Endothelial cell of umbilical vein (primary cell): ENCODE measurements at regions not wholly inside any gene's neighbourhood (a gene's known extent, or its start where the extent isn't known, plus 50 kb on each side); places are given as distances from the start of the nearest gene placed in this dataset.

Experiments
- BruUV-seq: library from RNA; stranded (reverse); fragments of 400-500 nt; replicated peaks from 2 replicates; lab custom pipeline; 2021; lab: Mats Ljungman, UMichigan
- CTCF ChIA-PET: fragments of 300-600, 350-600 bp; sonication (Branson Sonifier 250); formaldehyde crosslinking; loops from one replicate; lab custom pipeline; 2021; ENCODE audit warnings: antibody characterized with exemption, inconsistent platforms; lab: Charles Lee
- POLR2A ChIA-PET: fragments of 300-600, 350-600 bp; sonication (Branson Sonifier 250); formaldehyde crosslinking; loops from one replicate; lab custom pipeline; 2021; ENCODE audit warnings: antibody characterized with exemption, inconsistent platforms; lab: Charles Lee
- DNase-seq: peaks from one replicate; pipeline ENCODE4 v3.0.0-alpha.2; 2011; ENCODE audit warnings: low read depth, low spot score
- FAIRE-seq: peaks from 2 replicates; lab custom pipeline; 2011; peaks lifted over from hg19 to GRCh38; lab: Jason Lieb, UNC
- H2AFZ ChIP-seq: 2 replicates; pipeline ENCODE4 v1.6.0; 2012; ENCODE audit warnings: low read depth, low read length, control low read depth, inconsistent platforms
- H3K27ac ChIP-seq: 2 replicates; pipeline ENCODE4 v1.5.1; 2011; ENCODE audit warnings: low read depth, mild to moderate bottlenecking, control low read depth, low read length, moderate library complexity; ENCODE audit not compliant: insufficient read depth
- H3K27me3 ChIP-seq, 2 experiments: 2 replicates each; pipeline versions ENCODE4 v1.6.0 to v1.6.1; 2011; ENCODE audit warnings: low read length in 2 of 2, mixed read lengths in 1 of 2; ENCODE audit not compliant: control insufficient read depth in 2 of 2, insufficient read depth in 2 of 2
- H3K36me3 ChIP-seq, 2 experiments: 2 replicates in 1 of 2; 3 replicates in 1 of 2; pipeline ENCODE4 v1.5.1; 2011; ENCODE audit warnings: low read length in 2 of 2, mild to moderate bottlenecking in 1 of 2, moderate library complexity in 1 of 2; ENCODE audit not compliant: control insufficient read depth in 2 of 2, insufficient read depth in 2 of 2; ENCODE audit errors: extremely low read depth in 1 of 2
- H3K4me1 ChIP-seq: 3 replicates; pipeline ENCODE4 v1.5.1; 2011; ENCODE audit warnings: mild to moderate bottlenecking, low read length; ENCODE audit not compliant: control insufficient read depth, insufficient read depth; ENCODE audit errors: extremely low read depth
- H3K4me2 ChIP-seq: 2 replicates; pipeline ENCODE4 v1.6.1; 2011; ENCODE audit warnings: low read length, control low read depth, mixed read lengths; ENCODE audit not compliant: insufficient read depth
- H3K4me3 ChIP-seq, 3 experiments: fragments of 200-600 bp in 1 of 3; sonication (generic), shearing (Covaris generic) in 1 of 3; replicated peaks in 1 of 3; 2 replicates each; pipeline ENCODE4 v1.5.1; 2011 to 2016; ENCODE audit warnings: control low read depth in 3 of 3, low read length in 3 of 3, mild to moderate bottlenecking in 2 of 3, inconsistent platforms in 1 of 3, low read depth in 1 of 3, moderate library complexity in 1 of 3; ENCODE audit not compliant: insufficient read depth in 1 of 3
- H3K79me2 ChIP-seq: 2 replicates; pipeline ENCODE4 v1.6.0; 2012; ENCODE audit warnings: low read length, inconsistent platforms; ENCODE audit not compliant: control insufficient read depth, insufficient read depth
- H3K9ac ChIP-seq: replicated peaks from 2 replicates; pipeline ENCODE3; 2011; ENCODE audit warnings: low read length, control low read depth; ENCODE audit not compliant: insufficient read depth; ENCODE audit errors: extremely low read depth
- H3K9me1 ChIP-seq: replicated peaks from 3 replicates; pipeline ENCODE4 v1.6.0; 2011; ENCODE audit warnings: mild to moderate bottlenecking, low read length; ENCODE audit not compliant: control insufficient read depth, insufficient read depth; ENCODE audit errors: extremely low read depth
- H3K9me3 ChIP-seq: replicated peaks from 2 replicates; pipeline ENCODE4 v1.5.1; 2012; ENCODE audit warnings: low read length, inconsistent platforms; ENCODE audit not compliant: control insufficient read depth, insufficient read depth
- H4K20me1 ChIP-seq: replicated peaks from 2 replicates; pipeline ENCODE3; 2011; ENCODE audit warnings: mild to moderate bottlenecking, low read length; ENCODE audit not compliant: control insufficient read depth, insufficient read depth; ENCODE audit errors: extremely low read depth
- CTCF ChIP-seq, 2 donors: IDR thresholded peaks; 1 replicate in 1 of 2; 2 replicates in 1 of 2; pipeline ENCODE4 v1.5.1; 2011; ENCODE audit warnings: low read length in 2 of 2, mild to moderate bottlenecking in 2 of 2, moderate library complexity in 2 of 2, control low read depth in 1 of 2, inconsistent platforms in 1 of 2, low read depth in 1 of 2; ENCODE audit not compliant: insufficient read depth in 1 of 2; ENCODE audit errors: extremely low read depth in 1 of 2
- EZH2 ChIP-seq: IDR thresholded peaks from 2 replicates; pipeline ENCODE4 v1.6.1; 2012; ENCODE audit warnings: borderline replicate concordance, low read depth, mild to moderate bottlenecking, moderate library complexity, low read length, inconsistent platforms; ENCODE audit not compliant: severe bottlenecking
- FOS ChIP-seq: IDR thresholded peaks from 2 replicates; pipeline ENCODE4 v1.6.1; 2011; ENCODE audit warnings: mild to moderate bottlenecking, low read length, moderate library complexity, borderline replicate concordance; ENCODE audit not compliant: insufficient read depth
- GATA2 ChIP-seq: IDR thresholded peaks from 2 replicates; pipeline ENCODE4 v1.7.0; 2011; ENCODE audit warnings: low read depth, mild to moderate bottlenecking, moderate library complexity, mixed read lengths, low read length; ENCODE audit not compliant: insufficient read length, insufficient read depth
- JUN ChIP-seq: IDR thresholded peaks from 2 replicates; pipeline ENCODE4 v1.6.1; 2011; ENCODE audit warnings: borderline replicate concordance, low read depth; ENCODE audit not compliant: insufficient read length, insufficient read depth
- MAX ChIP-seq: IDR thresholded peaks from 2 replicates; pipeline ENCODE4 v1.6.1; 2011; ENCODE audit not compliant: insufficient read depth, insufficient read length
- MYC ChIP-seq: IDR thresholded peaks from one replicate; pipeline ENCODE4 v1.6.1; 2011; ENCODE audit warnings: mild to moderate bottlenecking, low read depth, low read length
- POLR2A ChIP-seq: IDR thresholded peaks from 2 replicates; pipeline ENCODE4 v1.6.1; 2012; ENCODE audit warnings: low read depth, mild to moderate bottlenecking, control low read depth, low read length
- POLR2AphosphoS5 ChIP-seq: IDR thresholded peaks from 2 replicates; pipeline ENCODE4 v1.6.1; 2012; ENCODE audit warnings: low read depth, mild to moderate bottlenecking, control low read depth, low read length, moderate library complexity; ENCODE audit not compliant: insufficient read depth
- dilution Hi-C: fragments of 300-500 bp; cut with MboI; formaldehyde crosslinking; loops from one replicate; pipeline ENCODE4 v1.15.0; 2019; ENCODE audit warnings: low sequenced_read_pairs; ENCODE audit not compliant: extremely low pct_ligation_motif_present
- intact Hi-C: fragments of 100-400 bp; cut with micrococcal nuclease; formaldehyde crosslinking; loops from one replicate; pipeline ENCODE4 v1.10.0; 2022

GRCh38 chr10:44308935-44309334, 76.0 kb downstream of the CXCL12 start:
- DNase-seq (no peak), FAIRE-seq (no peak)
- no TSS peak for BruUV-seq
- no peaks in the 10 kb centered on the region for H3K27me3 ChIP-seq
- H4K20me1 ChIP-seq: no peaks in the 10 kb centered on the region
- no peaks in the 10 kb centered on the region for H3K9me3 ChIP-seq
- dilution Hi-C loops (no loop called here), intact Hi-C loops (no loop called here)
- no peaks in the 10 kb centered on the region for H3K79me2 ChIP-seq
- no peak overlapping the region for H3K4me3 ChIP-seq
- no peak overlapping the region for H3K27ac ChIP-seq
- H3K4me2 ChIP-seq: no peak overlapping the region
- CTCF ChIA-PET: interaction anchor here (0.7 to 2.3 kb wide), 4 partner anchors 28 to 619 kb away, joined by 3 to 18 read pairs (median 4); no protein-coding TSS in a partner anchor
- TF ChIP-seq GATA2 (no peak), POLR2AphosphoS5 (no peak)
- H3K36me3 ChIP-seq: no peaks in the 10 kb centered on the region
- H3K4me1 ChIP-seq: no peaks in the 10 kb centered on the region
- H2AFZ ChIP-seq: no peak overlapping the region
- no peaks in the 10 kb centered on the region for H3K9me1 ChIP-seq
- no peak overlapping the region for H3K9ac ChIP-seq
- POLR2A ChIA-PET: no interaction called here

- H3K4me3 ChIP-seq: no peak overlapping the region
- no peaks in the 10 kb centered on the region for H3K27me3 ChIP-seq
- no peaks in the 10 kb centered on the region for H3K9me3 ChIP-seq
- no peaks in the 10 kb centered on the region for H3K79me2 ChIP-seq
- H3K36me3 ChIP-seq: no peaks in the 10 kb centered on the region
- H4K20me1 ChIP-seq: no peaks in the 10 kb centered on the region
- ChIA-PET POLR2A (no interaction called here), CTCF (interaction anchor here (2.3 kb wide), 1 partner anchor 617 kb away, joined by 18 read pairs; no protein-coding TSS in a partner anchor)
- no peak overlapping the region for H3K9ac ChIP-seq
- no peak for DNase-seq
- no peak overlapping the region for H2AFZ ChIP-seq
- no peak overlapping the region for H3K4me2 ChIP-seq
- intact Hi-C loops: no loop called here
- no peaks in the 10 kb centered on the region for H3K4me1 ChIP-seq
- FAIRE-seq: no peak
- TF ChIP-seq MAX (no peak), POLR2A (no peak), MYC (no peak), POLR2AphosphoS5 (no peak), CTCF (IDR thresholded peaks at IDR 0.05; ENCODE audit: extremely low read depth in 1 of 2, insufficient read depth in 1 of 2, low read depth in 1 of 2, low read length in 2 of 2) (no peak), GATA2 (no peak), EZH2 (no peak), FOS (no peak), JUN (no peak)
- BruUV-seq: no TSS peak
- H3K27ac ChIP-seq: no peak overlapping the region
- no peaks in the 10 kb centered on the region for H3K9me1 ChIP-seq
- dilution Hi-C loops: no loop called here
Observed at GRCh38 chr10:44307691-44308090, 77.2 kb downstream of the CXCL12 start.
